ENCODE measurements at regions not wholly inside any gene's neighbourhood (a gene's known extent, or its start where the extent isn't known, plus 50 kb on each side); places are given as distances from the start of the nearest gene placed in this dataset.

DNA sequence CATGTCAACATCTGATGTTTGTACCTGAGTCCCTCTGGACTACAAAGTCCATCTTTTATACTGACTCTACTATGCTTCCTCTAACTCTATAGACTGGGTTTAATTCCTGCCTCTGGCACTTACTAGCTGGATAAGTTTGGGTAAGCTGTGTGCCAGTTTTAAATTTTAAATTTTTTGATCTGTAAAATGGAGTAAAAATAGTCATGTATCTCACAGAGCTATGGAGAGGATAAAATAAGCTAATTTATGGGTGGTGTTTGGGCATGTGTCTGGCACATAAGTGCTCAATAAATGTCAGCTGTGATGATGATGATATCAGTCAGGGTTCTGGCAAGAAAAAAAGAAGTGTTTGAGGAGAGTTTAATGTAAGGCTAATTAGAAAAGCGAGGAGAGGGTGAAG lies 139.2 kb upstream of the C1orf21 start:
- TF ChIP-seq, protein P1, sequence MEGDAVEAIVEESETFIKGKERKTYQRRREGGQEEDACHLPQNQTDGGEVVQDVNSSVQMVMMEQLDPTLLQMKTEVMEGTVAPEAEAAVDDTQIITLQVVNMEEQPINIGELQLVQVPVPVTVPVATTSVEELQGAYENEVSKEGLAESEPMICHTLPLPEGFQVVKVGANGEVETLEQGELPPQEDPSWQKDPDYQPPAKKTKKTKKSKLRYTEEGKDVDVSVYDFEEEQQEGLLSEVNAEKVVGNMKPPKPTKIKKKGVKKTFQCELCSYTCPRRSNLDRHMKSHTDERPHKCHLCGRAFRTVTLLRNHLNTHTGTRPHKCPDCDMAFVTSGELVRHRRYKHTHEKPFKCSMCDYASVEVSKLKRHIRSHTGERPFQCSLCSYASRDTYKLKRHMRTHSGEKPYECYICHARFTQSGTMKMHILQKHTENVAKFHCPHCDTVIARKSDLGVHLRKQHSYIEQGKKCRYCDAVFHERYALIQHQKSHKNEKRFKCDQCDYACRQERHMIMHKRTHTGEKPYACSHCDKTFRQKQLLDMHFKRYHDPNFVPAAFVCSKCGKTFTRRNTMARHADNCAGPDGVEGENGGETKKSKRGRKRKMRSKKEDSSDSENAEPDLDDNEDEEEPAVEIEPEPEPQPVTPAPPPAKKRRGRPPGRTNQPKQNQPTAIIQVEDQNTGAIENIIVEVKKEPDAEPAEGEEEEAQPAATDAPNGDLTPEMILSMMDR (IDR thresholded peaks at IDR 0.05), result no peak
- TF ChIP-seq POLR2A (IDR thresholded peaks at IDR 0.05), result no peak

All from thyroid gland (tissue), 4 donors.